GM19397 (cell line): ENCODE measurements at regions not wholly inside any gene's neighbourhood (a gene's known extent, or its start where the extent isn't known, plus 50 kb on each side); places are given as distances from the start of the nearest gene placed in this dataset.

ENCODE experiments used
- ATAC-seq: cut with Tn5 transposase; IDR thresholded peaks from one replicate; pipeline ENCODE4 v1.9.1; 2021; ENCODE audit warnings: mild to moderate bottlenecking, moderate library complexity; ENCODE audit not compliant: unreplicated experiment

DNA sequence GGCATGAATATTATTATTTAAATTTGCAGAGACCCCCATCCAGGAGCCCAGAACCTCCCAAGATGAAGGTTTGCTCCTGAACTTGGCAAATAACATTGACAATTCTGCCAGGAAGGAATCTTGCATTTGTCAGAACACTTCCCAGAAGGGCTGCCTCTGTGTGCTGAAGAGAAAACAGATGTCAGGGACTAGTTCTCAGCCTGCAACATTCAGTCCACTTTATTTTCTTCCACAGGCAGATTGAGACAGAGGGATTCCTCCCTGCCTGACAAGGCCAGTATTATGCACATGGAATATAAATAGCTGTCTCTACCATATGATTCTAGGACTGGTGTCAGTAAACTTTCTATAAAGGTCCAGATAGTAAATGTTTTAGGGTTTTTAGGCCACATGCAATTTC, 171.5 kb upstream of the SIX2 start:
- ATAC-seq: no peak

DNA sequence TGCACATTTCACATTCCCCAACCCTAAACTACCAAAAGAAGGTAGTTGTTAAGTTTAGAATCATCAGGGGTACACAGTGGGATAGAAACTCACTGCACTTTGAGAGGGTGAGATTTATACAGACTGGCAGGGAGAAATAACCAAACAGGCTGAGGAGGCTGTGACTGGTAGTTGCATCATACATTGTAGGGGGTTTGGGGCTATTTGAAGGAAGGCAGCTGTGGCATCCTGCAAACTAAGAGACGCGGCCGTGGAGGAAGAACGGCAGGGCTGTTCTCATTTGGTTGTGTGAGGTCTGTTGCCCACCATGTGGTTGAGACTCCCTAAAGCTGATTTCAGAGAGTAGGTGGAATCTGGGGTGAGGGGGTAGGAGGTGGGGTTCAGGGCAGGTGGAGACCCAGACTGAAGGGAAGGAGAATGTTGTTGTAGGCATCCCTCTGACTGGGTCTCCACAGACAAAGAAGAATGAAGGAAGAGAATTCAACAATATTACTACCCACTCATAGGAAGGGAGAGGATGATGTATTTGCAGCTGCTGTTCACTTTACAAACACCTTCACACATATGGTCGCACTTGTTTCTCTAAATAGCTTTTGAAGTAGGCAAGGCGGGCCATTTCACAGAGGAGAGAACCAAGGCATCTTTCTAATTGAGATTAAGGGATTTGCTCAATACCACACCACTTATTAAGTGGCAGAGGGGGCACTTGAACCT, 170.9 kb upstream of the SIX2 start:
- ATAC-seq: no peak

DNA sequence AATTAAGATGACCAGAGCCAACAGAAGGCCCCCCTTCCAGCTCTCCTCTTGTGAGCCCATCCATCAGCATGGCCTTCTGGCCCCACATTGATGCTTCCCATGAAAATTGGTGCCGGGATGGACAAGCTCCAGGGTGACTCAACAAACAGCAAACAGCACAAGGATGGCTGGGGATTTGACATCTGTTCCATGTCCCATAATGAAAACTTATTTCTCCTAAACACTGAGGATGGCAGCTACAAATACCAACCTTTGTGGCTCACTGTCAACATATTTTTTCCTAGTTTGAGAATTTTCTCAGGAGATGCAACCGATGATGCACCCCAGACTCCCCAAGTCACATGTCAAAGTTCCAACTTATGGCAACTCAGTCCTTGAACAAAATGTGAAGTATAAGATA, 169.6 kb upstream of the SIX2 start:
- no peak for ATAC-seq

DNA sequence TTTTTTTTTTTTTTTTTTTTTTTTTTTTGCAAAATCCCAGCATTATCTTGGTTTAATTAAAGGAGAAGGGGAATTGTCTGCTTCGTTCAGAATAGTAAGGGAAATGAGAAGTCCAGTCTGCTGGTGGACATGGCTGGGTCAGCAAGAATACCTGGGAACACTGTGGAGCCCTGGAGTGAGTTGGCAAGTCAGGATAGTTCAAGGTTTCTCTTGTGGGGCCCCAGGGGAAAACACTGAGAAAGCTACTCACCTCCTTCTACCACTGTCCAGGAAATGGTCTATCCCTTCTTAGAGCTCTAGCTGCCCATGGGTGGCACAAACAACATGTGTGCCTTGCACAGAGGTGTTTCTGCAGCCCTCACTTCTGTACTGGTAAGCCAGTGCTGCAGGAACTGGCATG, 169.1 kb upstream of the SIX2 start:
- no peak for ATAC-seq

DNA sequence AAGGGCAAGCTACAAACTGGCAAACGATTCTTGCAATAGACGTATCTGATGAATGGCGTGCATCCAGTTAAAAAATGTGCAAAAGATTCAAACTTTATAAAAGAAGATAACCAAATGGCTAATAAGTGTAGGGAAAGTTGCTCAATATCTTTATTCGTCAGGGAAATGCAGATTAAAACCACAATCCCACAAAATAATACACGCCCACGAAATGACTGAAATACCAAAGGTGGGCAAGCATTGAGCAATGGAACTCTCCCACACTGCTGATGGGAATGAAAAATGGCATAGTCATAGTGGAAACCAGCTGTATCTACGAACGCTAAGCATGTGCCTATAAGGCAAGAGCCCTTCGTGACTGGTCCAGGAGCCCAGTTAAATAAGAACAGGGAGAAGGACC, 168.6 kb upstream of the SIX2 start:
- ATAC-seq: no peak

DNA sequence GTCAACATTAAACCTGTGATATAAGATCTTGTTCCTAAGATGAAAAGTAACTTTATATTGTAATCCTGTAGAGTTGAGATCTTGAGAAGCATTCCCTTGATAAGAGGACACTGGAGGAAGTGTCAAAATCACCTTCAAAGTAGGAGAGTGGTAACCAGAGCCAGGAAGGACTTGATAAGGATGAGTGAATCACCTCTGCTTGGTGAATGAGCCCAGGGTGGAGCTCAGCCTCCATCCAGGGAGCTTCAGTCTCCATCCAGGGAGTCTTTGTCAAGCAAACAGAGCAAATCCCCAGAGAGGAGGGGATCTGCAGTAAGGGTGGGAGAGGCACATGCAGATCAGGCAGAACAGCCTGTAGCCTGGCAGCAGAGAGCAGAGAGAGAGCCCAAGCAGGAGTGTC, 167.1 kb upstream of the SIX2 start:
- ATAC-seq: no peak

DNA sequence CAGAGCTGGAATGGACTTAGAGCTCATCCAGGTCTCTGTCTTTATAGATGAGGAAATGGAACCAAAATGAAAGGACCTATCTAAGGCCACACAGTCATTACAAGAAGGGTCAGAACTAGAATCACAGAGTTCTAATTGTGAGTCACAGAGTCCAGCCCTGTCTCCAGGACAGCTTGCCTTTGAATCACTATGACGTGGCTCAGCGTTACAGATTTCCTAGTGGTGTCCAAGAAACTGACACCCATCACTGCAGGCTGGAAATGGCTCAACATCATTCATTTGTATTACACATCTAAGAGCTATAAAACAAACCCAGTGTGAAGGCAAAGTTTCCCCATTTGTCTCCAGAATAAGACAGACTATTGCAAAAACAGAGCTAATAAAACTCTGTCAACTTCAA, 164.3 kb upstream of the SIX2 start:
- ATAC-seq: no peak

DNA sequence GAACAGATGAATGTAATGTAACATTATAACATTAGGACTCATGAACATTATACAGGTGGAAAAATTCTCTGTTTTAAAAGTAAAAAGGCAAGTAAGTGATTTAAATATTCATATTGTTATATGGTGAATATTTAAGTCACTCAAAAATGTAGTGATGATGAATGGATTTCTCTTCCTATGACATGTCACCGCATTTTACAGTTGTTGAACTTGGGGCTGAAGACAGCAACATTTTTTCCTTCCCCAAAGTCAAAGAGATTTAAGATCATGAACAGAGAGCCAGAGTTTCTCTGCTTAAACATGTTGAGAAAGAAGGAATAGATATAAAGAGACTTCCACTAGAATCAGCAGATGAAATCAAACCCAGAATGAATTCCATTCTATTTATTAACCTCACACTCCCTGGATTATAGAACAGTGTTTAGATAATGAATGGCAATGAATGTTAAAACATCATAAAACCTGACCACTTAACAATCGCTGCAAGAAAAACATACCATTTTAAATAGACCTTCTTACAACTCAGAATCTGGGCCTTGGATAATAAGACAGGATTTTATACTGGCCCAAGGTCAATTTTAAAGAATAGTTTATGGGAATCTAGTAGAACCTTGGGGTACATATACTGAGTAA, 163.6 kb upstream of the SIX2 start:
- no peak for ATAC-seq

DNA sequence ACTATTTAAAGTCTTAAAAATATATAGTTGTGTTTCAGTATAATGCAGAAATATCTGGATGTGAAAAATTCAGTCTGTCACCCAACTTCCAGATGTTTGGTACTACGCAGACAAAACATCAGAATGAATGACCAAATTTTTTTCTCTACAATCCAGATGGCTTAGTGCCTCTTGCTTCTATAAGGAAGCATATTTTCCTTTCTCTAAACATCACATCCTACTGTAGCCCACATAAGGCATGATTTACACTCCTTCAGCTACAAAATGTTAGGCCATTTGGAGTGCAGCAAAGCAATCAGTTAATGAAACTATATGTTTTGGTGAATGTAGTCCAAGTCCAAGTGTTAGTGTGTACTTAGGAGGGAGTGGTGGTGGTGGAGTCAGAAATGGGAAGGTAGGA, 162.9 kb upstream of the SIX2 start:
- ATAC-seq: no peak

DNA sequence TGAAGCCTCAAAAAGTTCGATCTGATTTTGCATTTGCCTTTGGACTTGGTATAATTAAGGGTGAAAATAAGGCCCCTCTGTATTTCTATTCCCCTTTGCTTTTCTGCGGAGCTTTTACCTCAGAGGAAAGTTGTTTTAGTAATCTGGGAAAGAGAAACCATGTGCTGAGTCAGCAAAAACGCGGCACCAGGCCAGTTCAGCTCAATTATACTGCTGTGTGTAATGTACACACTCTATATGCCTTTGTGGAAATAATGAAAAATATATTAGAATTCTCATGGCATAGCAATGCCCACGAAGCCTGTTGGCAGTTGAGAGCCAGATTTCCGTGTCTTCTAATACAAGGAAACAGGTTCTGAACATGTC, 161.9 kb upstream of the SIX2 start:
- ATAC-seq: no peak

DNA sequence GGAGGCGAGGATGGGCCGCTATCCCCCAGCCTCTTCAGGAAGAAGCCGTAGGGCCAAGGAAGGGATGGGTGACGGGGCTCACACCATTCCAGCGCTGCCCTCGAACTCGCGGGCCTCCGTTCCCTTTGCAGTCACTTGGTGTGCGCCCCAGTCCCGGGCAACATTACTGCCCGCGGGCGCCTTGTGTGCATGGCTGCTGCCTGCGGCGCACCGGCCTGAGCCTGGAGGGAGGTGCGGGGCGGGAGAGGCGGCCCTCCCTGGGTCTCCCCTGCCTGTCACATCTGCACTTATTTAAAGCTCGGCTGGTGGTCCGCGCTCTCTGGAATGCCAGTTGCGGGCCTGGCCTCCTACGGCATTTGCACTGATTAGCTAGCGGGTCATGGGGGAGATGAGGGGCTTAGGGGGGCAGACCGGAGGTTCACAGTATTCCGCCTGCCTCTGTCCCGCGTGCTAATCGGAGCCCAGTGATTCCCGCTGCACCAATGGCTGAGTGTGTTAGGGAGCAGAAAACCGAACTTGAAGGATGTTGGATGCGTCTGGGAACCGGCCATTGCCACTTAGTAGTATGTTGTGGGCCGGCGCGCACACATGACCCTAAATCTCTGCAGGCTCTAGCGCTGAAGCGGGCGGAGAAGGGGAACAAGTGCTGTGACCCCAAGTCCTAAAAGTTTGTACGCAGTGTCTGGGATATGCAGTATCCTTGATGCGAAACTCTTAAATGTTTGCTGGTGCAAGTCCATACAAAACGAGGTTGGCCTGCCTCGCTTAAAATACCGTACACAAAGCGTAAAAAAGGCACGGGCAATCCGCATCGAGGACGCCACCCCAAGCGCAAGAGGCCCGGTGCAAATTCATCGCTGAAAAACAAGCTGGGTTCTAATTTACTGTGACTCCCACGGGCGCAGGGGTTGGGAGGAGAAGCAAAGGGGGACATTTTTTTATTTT, 161.2 kb upstream of the SIX2 start:
- no peak for ATAC-seq

DNA sequence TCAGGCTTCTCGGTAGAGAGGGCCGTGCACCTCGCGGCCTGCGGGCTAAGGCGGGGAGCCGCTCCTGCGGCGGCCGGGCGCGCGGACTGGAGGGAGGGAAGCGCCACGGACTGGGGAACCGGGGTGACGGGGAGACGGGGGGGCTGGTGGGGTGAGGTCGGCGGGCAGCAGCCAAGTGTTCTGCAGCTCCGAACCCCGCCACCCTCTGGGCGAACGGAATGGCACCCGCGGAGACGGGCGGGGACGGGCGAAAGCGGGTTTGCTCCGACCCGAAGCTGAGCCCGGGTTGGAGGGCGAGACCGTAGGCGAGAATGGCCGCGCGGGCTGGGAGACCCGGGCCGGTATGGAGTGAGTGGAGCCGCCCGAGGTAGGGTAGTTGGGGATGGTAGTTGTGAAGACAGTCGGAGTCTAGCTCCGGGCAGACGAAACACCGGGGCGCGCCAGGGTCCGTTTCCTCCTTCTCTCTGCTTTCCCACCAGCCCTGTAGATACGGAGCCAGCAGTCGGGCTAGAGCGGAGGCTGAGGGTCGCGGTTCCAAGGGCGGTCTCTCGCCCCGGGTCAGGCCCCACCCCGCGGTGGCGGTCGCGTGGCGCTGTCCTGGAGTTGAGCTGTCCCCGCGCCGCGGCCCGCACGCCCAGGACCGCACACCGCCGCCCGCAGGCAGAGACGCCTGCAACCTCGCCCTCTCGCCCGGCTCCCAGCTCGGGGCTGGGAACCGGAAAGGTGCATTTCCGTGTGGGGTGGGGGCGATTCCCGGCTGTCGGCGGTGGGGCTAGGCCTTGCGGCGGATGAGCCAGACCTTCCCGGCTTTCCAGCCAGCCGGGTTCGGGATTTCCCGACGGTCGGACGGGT, 160.3 kb upstream of the SIX2 start:
- ATAC-seq: no peak

DNA sequence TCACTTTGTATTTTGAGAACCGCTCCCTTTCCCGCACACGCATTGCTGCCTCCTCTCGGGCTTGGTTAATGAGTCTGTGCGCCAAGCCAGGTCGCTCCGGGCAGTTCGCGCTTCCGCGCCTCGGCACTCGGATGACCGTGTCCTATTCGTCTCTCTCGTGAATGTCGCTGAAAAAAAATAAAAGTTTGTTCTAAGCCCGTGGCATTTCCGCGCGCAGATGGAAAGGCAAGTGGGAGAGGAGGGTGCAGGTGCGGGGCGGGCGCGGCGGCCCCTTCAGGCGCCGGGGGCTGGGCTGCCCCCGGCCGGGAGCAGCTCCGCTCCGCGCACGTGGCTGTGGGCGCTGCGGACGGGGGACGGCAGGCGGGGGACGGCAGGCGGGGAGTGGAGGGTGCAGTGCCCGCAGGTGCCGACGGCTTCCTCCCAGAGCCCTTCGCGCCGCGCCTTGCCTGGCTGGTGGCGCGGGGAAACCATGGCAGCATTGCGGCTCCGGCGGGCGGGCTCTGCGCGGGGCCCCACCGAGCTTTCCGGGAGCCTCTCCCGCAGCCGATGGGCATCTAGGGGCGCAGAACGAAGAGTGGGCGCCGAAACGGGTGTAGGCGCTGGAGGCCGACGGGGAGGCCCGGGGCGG, 159.6 kb upstream of the SIX2 start:
- no peak for ATAC-seq

DNA sequence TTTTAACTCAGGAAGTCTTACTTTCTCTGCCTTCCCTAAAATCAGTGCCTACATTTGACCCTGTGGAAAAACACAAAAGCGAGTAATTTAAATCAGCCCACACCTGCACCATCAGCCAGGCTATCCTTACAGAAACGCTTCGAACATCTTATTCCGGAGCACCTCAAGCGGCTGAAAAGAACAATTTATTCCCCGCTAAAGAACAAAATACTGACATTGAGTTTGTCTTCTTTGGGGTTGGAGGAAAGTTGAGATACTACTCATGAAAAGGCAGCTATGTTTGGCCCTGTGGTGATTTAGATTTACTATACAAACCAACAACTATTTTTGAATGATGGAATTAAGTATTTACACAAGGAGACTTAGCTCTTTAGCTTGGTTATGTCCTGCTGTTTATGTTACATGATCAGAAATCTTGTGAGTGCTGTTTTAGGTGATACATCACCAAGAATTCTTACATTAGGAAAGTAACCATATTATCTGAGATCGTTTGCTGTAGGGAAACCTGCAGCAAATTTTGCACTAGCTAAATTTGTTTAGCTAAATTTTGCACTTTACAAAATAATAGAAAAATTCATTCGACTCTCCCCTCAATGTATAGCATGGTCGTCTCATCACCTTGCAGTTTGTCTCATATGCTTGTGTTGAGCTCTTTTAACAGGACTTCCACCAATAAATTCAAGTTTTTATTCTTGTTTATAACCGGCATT, 158.8 kb upstream of the SIX2 start:
- no peak for ATAC-seq

DNA sequence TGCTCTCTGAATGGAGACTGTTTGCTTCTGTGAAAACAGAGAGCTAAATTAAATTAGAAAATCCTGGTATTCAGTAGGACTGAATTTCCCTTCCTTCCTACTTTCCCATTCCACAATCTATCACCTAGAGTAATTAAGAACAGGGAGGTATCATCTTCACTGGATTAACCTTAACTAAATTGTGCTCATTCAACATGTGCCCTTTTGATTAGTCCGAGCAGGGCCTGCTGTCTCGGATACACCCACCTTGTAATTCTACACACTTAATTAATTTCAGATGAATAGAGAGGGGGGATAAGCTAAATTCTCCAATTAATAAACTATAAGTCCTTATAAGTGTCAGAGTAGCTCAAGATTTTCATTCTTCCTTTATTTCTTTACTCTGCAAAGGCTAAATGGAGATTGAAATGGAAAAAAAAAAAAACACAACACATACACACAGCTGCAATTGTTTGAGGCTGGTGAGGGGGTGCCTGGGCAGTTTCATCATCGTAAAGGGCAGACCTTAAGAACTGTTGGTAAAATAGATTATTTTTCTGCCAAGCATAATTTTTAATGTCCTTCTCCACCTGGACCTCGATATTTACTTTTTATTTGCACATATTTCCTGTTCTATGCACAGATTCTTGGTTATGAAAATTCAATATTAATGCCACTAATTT, 157.1 kb upstream of the SIX2 start:
- no peak for ATAC-seq

DNA sequence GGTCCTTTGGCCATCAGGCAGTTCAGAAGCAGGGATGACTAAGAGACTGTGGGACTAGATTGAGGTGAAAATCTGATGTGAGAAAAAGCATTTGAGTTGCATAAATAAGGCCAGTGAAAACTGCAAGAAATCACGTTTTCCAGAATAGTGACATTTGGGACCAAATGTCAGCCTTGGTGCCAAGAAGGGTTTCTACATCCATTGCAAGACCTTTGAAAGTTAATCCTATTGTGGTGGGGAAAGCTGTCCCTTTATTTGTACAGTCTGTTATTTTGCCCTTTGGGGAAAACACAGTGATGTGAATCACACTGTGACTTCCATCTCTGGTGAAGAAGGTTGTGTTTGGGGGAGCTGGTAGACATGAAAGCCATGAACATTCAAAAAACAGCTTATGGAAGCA, 153.5 kb upstream of the SIX2 start:
- ATAC-seq: no peak

DNA sequence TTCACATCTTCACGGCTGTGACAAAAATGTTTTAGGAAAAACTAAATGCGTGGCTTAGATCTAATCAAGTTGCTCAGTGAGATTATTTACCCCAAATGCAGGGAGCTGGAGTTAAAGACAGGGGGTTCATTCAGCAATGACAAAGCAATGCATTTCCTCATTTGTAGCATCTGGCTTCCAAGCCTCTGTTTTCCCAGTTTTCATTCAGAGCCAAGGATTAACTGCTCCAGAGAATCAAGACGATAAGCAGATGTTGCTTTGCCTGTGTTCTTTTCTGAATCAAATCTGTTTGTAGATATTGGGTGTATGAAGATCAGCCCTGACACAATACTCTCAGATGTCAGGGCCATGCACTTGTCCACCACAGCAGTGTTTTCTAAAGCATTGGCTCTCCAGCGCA, 147.4 kb upstream of the SIX2 start:
- no peak for ATAC-seq

DNA sequence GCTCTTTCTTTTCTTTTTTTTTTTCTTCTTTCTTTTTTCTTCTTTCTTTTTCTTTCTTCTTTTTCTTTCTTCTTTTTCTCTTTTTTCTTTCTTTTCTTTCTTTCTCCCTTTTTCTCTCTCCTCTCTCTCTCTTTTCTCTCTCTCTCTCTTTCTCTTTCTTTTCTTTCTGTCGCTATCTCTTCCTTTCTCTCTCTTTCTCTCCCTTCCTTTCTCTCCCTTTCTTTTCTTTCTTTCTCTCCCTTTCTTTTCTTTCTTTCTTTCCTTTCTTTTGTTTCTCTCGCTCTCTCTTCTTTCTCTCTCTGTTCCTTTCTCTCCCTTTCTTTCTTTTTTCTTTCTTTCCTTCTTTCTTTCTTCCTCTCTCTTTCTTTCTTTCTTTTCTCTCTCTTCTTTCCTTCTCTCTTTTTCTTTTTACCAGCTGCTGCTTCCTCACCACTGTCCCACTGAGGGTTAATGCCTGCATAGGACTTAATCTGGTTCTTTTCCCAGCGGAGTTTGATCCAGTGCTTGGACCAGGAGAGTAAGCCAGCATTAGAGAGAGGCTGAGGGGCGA, 145.4 kb upstream of the SIX2 start:
- no peak for ATAC-seq

DNA sequence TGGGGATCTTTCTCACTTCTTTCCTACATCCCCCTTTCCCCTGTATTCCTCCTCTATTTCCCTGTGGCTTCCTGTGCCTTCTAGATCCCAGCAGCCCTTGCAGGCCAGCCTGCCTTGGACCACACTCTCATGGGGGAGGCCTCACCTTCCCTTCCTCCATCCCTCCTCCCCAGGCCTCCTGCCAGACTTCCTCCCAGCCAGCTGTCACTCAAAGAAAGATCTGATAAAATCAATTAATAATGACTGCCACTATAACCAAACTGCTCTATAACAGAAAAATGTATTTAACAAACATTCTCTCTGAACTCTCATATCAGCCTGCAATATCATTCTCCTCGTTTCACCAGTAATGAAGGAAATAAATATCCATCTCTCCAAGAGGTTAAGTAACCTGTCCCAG, 144.9 kb upstream of the SIX2 start:
- no peak for ATAC-seq
